ENCODE measurements at regions not wholly inside any gene's neighbourhood (a gene's known extent, or its start where the extent isn't known, plus 50 kb on each side); places are given as distances from the start of the nearest gene placed in this dataset.

DNA sequence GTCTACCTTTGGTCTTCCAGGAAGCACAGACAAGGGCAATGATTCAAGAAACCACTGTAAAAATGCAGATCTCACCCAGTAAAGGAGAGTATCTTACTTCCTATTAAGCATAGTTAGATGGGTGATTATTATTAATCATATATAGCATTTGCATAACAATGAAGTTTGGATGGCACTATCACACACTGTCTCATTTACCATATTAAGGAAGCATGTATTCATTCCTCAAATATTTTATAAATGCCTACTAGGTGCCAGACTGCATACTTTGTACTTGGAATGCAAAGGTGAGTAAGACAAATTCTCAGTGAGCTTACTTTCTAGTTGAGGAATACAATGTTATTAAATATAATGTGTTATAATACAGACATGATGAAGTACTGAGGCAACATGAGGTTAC lies 53.9 kb upstream of the SKAP2 start:
- CTCF ChIA-PET (ENCODE audit: low intra/inter-chr PET ratio) = interaction anchor here (0.6 kb wide), 1 partner anchor 233 kb away, joined by 3 read pairs; no protein-coding TSS in a partner anchor
- BruUV-seq (replicated peaks) = no TSS peak
- in situ Hi-C loops (cut with MboI) (no loop called here), intact Hi-C loops (cut with micrococcal nuclease) (no loop called here)
- no peaks in the 10 kb centered on the region for H3K79me2 ChIP-seq (ENCODE audit: control insufficient read depth, insufficient read depth, low read length)
- TF ChIP-seq GABPA (tag; conservative IDR thresholded peaks at IDR 0.05; ENCODE audit: low read depth) (no peak), SIN3A (IDR thresholded peaks at IDR 0.05; ENCODE audit: borderline replicate concordance in 2 of 2, control insufficient read depth in 1 of 2, low read depth in 2 of 2, low read length in 2 of 2) (no peak), GTF2A2 (tag; IDR thresholded peaks at IDR 0.05) (no peak), POLR3A (IDR thresholded peaks at IDR 0.05; ENCODE audit: borderline replicate concordance, extremely low read depth, insufficient read depth, insufficient read length) (no peak), BMI1 (IDR thresholded peaks at IDR 0.05; ENCODE audit: low read length) (no peak), RBFOX2 (IDR thresholded peaks at IDR 0.05; ENCODE audit: low read depth, low read length) (no peak), MTA1 (IDR thresholded peaks at IDR 0.05; ENCODE audit: borderline replicate concordance) (no peak)
- TF ChIP-seq, protein P1, sequence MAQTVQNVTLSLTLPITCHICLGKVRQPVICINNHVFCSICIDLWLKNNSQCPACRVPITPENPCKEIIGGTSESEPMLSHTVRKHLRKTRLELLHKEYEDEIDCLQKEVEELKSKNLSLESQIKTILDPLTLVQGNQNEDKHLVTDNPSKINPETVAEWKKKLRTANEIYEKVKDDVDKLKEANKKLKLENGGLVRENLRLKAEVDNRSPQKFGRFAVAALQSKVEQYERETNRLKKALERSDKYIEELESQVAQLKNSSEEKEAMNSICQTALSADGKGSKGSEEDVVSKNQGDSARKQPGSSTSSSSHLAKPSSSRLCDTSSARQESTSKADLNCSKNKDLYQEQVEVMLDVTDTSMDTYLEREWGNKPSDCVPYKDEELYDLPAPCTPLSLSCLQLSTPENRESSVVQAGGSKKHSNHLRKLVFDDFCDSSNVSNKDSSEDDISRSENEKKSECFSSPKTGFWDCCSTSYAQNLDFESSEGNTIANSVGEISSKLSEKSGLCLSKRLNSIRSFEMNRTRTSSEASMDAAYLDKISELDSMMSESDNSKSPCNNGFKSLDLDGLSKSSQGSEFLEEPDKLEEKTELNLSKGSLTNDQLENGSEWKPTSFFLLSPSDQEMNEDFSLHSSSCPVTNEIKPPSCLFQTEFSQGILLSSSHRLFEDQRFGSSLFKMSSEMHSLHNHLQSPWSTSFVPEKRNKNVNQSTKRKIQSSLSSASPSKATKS (CRISPR knock-in tag; IDR thresholded peaks at IDR 0.05) = no peak
- TF ChIP-seq, protein P2, sequence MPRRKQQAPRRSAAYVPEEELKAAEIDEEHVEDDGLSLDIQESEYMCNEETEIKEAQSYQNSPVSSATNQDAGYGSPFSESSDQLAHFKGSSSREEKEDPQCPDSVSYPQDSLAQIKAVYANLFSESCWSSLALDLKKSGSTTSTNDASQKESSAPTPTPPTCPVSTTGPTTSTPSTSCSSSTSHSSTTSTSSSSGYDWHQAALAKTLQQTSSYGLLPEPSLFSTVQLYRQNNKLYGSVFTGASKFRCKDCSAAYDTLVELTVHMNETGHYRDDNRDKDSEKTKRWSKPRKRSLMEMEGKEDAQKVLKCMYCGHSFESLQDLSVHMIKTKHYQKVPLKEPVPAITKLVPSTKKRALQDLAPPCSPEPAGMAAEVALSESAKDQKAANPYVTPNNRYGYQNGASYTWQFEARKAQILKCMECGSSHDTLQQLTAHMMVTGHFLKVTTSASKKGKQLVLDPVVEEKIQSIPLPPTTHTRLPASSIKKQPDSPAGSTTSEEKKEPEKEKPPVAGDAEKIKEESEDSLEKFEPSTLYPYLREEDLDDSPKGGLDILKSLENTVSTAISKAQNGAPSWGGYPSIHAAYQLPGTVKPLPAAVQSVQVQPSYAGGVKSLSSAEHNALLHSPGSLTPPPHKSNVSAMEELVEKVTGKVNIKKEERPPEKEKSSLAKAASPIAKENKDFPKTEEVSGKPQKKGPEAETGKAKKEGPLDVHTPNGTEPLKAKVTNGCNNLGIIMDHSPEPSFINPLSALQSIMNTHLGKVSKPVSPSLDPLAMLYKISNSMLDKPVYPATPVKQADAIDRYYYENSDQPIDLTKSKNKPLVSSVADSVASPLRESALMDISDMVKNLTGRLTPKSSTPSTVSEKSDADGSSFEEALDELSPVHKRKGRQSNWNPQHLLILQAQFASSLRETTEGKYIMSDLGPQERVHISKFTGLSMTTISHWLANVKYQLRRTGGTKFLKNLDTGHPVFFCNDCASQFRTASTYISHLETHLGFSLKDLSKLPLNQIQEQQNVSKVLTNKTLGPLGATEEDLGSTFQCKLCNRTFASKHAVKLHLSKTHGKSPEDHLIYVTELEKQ (CRISPR knock-in tag; IDR thresholded peaks at IDR 0.05) = no peak
- H3K4me2 ChIP-seq (ENCODE audit: insufficient read depth, low read length) = no peak overlapping the region
- H3K36me3 ChIP-seq (ENCODE audit: control insufficient read depth, insufficient read depth, low read length) = no peaks in the 10 kb centered on the region
- FAIRE-seq (no peak), ATAC-seq (no peak), DNase-seq (ENCODE audit: extremely low read depth in 1 of 4, low spot score in 3 of 4) (no peak)
- no peaks in the 10 kb centered on the region for H3K9me3 ChIP-seq (replicated peaks; ENCODE audit: control insufficient read depth, insufficient read depth, low read depth, low read length)
- peaks cover 0 to 2% of the 10 kb centered on the region in 2 experiments; a peak in 1 of 5 replicates for H3K27me3 ChIP-seq (ENCODE audit: control insufficient read depth in 2 of 2, insufficient read depth in 2 of 2, low read length in 2 of 2)
- no peaks in the 10 kb centered on the region for H3K4me1 ChIP-seq (replicated peaks in 1 of 2; ENCODE audit: control insufficient read depth in 2 of 2, insufficient read depth in 2 of 2, low read length in 2 of 2)
- H4K20me1 ChIP-seq (replicated peaks; ENCODE audit: control insufficient read depth, insufficient read depth, low read length) = no peaks in the 10 kb centered on the region
- no peak overlapping the region for H3K4me3 ChIP-seq
- no peak overlapping the region for H3K9ac ChIP-seq (ENCODE audit: insufficient read depth in 1 of 2, low read depth in 2 of 2, low read length in 2 of 2)
- POLR2A ChIA-PET = no interaction called here
- no peaks in the 10 kb centered on the region for H3K9me1 ChIP-seq (ENCODE audit: control insufficient read depth, insufficient read depth, low read length)
- no peak overlapping the region for H2AFZ ChIP-seq (ENCODE audit: low read depth, low read length)
- no peak overlapping the region for H3K27ac ChIP-seq (ENCODE audit: extremely low read depth, low read depth, low read length)

Data from K562 (cell line).